NB4 (cell line): ENCODE measurements at regions not wholly inside any gene's neighbourhood (a gene's known extent, or its start where the extent isn't known, plus 50 kb on each side); places are given as distances from the start of the nearest gene placed in this dataset.

ENCODE experiments used
- DNase-seq: peaks from one replicate; pipeline ENCODE4 v3.0.0; 2010; ENCODE audit warnings: low read depth
- H3K4me3 ChIP-seq: one replicate; pipeline ENCODE4 v1.5.1; 2011; ENCODE audit warnings: mild to moderate bottlenecking, low read depth, low read length, moderate library complexity
- MYC ChIP-seq: IDR thresholded peaks from 2 replicates; pipeline ENCODE4 v1.6.1; 2011; ENCODE audit warnings: low read depth, low read length
- POLR2A ChIP-seq: IDR thresholded peaks from 2 replicates; pipeline ENCODE4 v1.6.1; 2011; ENCODE audit warnings: mild to moderate bottlenecking; ENCODE audit not compliant: insufficient read length; ENCODE audit errors: extremely low read depth
- TF ChIP-seq, protein P1 (sequence below): IDR thresholded peaks from 2 replicates; pipeline ENCODE4 v1.6.1; 2011; ENCODE audit warnings: low read depth, low read length
- TF ChIP-seq, protein P2 (sequence below): IDR thresholded peaks from one replicate; pipeline ENCODE4 v1.5.1; 2012; ENCODE audit warnings: low read depth, low read length

DNA sequence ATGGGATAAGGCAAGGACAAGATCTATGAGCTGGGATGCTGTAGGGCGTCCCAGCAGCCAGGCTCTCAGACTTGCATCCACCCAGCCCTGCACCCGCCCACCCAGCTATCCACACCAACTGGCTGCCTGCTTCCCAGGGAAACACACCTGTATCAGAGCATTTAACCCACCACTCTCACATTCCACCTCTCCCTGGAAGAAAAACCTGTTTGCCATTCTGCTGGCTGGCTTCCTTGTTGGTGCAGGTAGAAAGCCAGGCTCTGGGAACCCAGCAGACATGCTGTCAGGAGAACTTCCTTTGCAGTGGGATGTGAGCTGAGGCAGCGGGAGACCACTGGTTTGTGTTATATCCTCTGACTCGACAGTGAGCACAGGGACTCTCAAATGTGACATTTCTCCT is 67.0 kb downstream of the FAM241B start:
- no peak overlapping the region for H3K4me3 ChIP-seq
- TF ChIP-seq POLR2A (no peak), MYC (no peak)
- TF ChIP-seq, protein P1, sequence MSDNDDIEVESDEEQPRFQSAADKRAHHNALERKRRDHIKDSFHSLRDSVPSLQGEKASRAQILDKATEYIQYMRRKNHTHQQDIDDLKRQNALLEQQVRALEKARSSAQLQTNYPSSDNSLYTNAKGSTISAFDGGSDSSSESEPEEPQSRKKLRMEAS, result no peak
- TF ChIP-seq, protein P2, sequence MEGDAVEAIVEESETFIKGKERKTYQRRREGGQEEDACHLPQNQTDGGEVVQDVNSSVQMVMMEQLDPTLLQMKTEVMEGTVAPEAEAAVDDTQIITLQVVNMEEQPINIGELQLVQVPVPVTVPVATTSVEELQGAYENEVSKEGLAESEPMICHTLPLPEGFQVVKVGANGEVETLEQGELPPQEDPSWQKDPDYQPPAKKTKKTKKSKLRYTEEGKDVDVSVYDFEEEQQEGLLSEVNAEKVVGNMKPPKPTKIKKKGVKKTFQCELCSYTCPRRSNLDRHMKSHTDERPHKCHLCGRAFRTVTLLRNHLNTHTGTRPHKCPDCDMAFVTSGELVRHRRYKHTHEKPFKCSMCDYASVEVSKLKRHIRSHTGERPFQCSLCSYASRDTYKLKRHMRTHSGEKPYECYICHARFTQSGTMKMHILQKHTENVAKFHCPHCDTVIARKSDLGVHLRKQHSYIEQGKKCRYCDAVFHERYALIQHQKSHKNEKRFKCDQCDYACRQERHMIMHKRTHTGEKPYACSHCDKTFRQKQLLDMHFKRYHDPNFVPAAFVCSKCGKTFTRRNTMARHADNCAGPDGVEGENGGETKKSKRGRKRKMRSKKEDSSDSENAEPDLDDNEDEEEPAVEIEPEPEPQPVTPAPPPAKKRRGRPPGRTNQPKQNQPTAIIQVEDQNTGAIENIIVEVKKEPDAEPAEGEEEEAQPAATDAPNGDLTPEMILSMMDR, result no peak
- no peak for DNase-seq

DNA sequence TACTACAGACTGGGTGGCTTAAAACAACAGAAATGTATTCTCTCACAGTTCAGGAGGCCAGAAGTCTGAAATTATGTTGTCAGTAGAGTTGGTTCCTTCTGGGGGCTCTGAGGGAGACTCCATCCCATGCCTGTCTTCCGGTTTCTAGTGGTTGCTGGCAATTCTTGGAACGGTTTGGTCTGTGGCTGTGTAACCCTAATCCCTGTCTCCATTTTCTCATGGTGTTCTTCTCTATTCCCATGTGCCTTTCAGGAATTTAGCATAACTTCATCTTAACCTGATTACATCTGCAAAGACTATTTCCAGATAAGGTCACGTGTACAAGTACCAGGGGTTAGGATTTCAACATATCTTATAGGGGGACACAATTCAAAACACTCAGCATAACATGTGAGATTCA is 73.2 kb downstream of the FAM241B start:
- no peak overlapping the region for H3K4me3 ChIP-seq
- TF ChIP-seq, protein P1, result no peak
- TF ChIP-seq MYC, result no peak
- TF ChIP-seq POLR2A, result no peak
- TF ChIP-seq, protein P2, result no peak
- no peak for DNase-seq

DNA sequence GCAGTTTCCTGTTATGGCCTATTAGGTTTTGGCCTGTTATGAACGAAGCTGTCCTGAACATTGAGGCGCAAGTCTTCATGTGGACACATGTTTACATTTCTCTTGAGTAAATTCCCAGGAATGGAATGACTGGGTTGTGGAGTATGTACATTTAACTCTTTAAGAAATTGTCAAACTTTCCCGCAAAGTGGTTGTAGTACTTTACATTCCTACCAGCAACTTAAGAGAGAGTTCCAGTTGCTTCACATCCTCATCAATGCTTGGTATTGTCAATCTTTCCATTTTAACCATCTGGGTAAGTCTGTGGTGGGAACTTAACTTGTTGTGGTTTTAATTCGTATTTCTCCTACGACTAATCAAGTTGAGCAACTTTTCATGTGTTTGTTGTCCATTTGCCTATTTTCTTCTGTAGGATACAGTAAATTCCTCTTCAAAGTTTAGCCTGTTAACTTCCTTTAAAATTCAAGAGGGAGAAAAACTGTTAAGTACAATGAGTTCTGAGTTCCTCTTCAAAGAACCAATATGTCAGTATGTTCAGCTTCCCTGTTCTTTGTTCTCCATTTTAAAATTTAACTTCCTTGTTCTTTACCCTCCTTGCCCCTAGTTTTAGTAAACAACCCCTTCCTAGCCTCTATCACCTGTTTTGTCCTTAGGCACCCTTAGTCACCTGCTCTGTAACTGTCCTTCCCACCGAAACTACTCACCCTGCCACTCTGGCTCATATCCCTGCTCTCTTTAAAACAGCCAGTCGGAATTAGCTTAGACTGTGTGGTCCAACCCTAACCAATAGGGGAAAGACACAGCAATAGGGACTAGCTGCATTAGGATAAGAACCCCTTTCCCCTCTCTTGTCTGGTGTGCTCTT is 74.0 kb downstream of the FAM241B start:
- no peak for TF ChIP-seq POLR2A
- TF ChIP-seq, protein P1, result no peak
- TF ChIP-seq, protein P2, result no peak
- no peak for TF ChIP-seq MYC
- H3K4me3 ChIP-seq, result no peak overlapping the region
- DNase-seq, result peak; percentile 58

DNA sequence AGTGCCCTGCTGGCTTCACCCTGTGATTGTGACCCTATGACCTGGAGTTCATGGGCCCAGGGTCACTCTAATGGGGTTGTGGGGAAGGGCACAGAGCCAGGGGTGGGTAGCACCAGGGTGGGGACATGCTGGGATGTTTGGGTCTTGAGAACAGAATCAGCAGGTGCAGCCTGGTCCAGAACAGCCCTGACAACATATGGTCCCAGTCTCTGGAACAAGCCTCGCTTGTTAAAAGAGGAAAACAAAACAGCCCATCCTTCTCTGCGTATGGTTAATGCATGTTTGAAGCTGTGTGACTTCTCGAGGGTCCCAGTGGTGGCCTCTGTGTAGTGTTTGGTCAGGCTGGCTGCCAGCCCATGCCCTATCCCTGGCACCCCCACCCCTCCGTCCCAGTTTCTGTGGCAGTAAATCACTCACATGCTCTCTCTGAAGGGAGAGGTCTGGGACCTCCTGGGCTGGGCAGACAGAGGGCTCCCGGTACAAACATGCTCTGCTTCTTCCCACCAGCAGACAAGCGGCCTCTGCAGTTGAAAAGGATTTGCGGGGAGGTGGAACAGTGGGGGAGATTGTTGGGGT is 79.4 kb downstream of the FAM241B start:
- no peak for DNase-seq
- TF ChIP-seq MYC (no peak), POLR2A (no peak)
- TF ChIP-seq, protein P2, result no peak
- TF ChIP-seq, protein P1, result no peak

DNA sequence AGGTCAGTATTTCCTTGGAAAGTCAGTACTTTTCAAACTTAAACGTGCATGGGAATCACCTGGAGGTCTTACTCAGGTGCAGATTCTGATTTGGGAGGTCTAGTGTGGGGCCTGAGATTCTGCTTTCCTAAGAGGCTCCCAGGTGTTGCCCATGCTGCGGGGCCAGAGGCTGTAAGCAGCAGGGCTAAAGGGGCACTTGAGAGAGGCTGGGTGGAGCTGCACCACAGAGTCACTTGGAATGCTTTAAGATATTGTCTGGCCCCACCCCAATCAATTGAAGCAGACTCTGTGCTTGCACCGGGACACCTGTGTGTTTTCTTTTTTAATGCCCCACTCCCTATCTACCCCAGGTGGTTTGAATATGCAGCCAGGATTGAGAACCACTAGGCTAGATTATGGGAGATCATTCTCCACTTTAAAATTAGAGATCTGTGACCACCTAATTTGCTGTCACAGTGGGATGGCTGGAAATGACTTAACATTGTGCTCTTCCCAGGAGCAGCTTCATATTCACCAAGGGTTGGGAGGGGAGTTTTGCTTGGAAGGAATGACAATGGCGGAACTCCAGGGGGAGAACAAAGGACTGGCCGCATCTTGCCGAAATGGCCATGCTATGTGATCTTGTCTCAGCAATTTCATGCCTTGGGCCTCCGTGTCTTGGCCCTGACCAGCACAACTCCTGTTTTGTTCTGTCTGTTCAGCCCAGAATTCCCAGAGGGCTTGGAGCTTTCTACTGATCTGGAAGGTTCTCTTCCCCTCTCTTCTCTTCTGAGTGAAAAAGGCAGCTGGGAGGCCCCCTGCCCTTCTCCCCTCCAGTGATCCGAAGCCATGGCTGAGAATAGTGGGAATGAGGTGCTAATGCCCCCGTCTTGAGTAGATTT is 80.2 kb downstream of the FAM241B start:
- DNase-seq, result no peak
- H3K4me3 ChIP-seq, result no peak overlapping the region
- TF ChIP-seq POLR2A, result no peak
- TF ChIP-seq, protein P2, result no peak
- no peak for TF ChIP-seq MYC
- TF ChIP-seq, protein P1, result no peak

More for the DNA sequence above, 79.4 kb downstream of the FAM241B start:
- H3K4me3 ChIP-seq, result no peak overlapping the region
